ENCODE measurements at regions not wholly inside any gene's neighbourhood (a gene's known extent, or its start where the extent isn't known, plus 50 kb on each side); places are given as distances from the start of the nearest gene placed in this dataset.
"Not testable (repeated sequence)": the region's sequence is repeated elsewhere in the genome, so short reads cannot be mapped to it uniquely, and the experiment has no call there.

GRCh38 chr16:80123189-80123588 is 417.6 kb upstream of the DYNLRB2 start:
- no peak for DNase-seq (ENCODE audit: low spot score)

DNA sequence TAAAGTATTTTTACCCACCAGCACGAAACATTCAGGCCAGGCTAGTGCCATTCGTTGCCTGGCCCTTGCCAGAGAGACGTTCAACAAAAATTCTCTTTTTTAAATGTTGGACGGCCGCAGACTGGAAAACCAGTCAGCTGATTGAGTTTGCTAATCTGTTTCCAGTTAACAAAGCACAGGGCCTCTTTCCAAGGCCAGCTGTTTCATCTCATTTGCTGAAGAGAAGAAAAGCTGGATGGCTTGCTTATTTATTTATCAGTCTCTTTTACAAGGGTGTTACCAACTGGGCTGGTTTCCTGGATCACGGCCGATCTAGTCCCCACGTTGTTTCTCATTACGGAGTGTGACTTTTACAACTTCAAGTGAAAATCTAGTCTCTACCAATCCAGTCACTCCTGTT is 418.7 kb upstream of the DYNLRB2 start:
- no peak for DNase-seq (ENCODE audit: low spot score)

DNA sequence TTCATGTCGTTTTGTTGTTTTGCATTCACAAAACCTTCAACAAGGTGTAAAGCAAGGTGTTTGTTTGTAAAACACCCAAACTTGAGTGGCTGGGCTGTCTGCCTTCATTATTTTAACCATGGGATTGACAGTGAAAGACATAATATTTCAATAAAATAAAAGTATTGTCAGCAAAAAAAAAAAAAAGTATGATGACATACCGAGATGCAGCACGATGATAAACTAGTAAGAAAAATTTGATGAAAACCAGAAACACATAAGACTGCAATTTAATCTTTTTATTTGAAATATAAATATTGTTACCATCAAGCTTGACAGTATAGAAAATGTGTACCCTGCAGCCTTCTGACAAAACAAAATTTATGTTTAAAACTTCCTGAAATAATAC is 419.3 kb upstream of the DYNLRB2 start:
- DNase-seq (ENCODE audit: low spot score) = no peak

- no peak for DNase-seq (ENCODE audit: low spot score)
Observed at GRCh38 chr16:80120899-80121521, 419.8 kb upstream of the DYNLRB2 start.

DNA sequence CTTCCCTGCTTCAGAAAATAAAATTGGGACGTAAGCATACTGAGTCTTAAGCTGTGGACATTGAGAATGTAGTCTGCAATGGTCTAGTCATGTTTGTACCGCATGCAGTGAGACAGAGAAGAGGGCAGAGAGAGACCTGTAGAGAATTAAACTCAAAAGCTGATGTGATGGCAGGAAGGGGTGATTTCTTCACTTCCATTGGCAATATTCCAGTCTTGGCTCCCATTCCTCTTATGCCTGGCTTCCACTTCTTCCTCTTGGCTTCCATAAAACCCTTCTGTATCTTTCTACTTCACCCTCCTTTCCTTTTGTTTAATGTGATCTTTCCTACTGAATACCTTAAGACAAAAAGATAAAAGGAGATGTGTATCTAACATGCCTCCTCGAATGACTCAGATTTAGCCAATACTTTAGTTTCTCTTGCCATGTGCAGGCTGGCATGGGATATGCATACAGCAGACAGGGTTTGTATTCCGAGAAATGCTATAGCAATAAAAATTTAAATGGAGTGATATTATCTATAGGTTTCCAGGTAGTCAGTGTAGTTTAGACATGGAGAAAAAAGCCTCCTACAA is 423.1 kb upstream of the DYNLRB2 start:
- no peak for DNase-seq (ENCODE audit: low spot score)

- no peak for DNase-seq (ENCODE audit: low spot score)
Observed at GRCh38 chr16:80116711-80117110, 424.1 kb upstream of the DYNLRB2 start.

GRCh38 chr16:80114699-80115098 is 426.1 kb upstream of the DYNLRB2 start:
- no peak for DNase-seq (ENCODE audit: low spot score)

DNA sequence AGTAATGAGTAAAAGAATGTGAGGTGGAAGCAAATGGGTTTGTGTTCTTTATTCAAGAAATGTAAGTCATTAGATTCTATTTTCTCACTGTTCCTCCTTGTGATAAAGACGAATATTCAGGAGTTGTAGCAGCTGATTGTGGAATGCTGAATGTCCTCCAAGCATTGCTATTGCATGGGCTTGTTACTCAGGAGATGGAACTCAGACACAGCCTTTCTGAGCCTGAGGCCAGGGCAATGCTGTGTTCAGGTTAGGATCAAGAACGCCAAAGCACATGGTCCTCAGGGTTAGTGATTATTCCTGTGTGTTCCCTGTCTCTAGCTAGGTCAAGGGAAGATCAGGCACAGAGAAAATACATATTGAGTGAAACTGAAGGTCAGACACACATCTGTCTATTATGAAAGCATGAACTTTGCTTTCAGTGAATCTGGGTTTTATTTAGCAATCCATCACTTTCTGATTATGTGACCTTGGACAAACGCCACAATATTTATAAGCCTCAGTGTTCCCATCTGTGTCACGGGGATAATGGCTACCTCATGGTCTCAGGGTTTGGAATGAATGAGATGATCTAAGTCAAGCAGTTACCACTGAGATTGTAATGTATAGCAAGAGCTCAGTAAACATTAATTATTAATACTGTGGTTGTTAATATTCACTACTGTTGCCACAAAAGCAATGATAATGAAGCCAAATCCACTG is 426.8 kb upstream of the DYNLRB2 start:
- DNase-seq (ENCODE audit: low spot score) = no peak

DNA sequence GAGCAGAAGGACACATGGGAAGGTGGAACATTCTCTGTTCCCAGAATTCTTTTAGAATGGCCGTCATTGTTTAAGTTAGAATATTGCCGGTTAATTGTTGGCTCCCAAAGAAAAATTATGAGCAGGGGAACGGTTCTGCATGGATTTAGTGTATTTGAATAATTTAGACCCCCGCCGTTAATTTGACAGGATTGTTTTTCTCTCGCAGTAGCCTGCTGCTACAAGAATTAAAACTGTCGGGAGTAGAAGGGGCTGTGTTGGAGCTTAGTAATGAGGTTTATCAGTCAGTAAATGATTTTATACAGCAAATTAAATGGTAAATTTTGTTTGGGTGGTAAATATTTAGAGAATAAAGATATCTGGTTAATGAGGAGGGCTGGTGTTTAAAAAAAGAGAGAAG is 431.2 kb upstream of the DYNLRB2 start:
- DNase-seq (ENCODE audit: low spot score) = no peak

DNA sequence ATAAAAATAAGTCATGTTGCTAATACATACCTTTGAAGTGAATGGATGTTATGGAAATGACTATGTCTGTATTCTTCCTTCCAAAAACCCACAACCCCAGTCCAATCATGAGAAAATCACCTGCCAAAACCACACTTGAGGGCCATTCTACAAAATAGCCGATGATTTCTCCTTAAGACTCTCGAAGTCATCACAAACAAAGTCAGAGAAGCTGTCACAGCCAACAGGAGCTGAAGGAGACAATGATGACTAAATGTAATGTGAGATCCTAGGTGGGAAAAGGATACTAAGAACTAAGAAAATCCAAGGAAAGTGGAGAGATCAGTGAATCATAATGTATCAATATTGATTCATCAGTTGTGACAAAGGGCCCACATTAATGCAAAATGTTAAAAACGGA is 432.9 kb upstream of the DYNLRB2 start:
- DNase-seq (ENCODE audit: low spot score) = no peak

- no peak for DNase-seq (ENCODE audit: low spot score)
Observed at GRCh38 chr16:80105751-80106150, 435.0 kb upstream of the DYNLRB2 start.

DNA sequence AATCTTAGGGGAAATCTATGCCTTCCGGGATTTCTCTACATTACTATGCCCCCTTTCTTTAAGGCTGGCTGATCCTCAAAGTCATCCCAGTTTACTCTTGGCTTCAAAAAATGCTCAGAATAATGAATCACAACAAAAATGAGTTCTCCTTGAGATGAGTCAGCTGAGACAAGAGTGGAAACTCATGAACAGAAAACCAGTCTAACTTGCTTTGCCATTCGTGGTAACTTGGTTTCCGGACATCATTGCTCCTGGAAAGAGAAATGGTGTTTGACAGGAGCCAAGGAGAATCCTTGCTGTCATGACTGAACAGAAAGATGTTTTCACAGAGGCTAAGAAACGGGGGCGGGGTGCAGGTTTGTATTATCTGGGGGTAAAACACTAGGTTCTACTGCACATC is 435.6 kb upstream of the DYNLRB2 start:
- no peak for DNase-seq (ENCODE audit: low spot score)

DNA sequence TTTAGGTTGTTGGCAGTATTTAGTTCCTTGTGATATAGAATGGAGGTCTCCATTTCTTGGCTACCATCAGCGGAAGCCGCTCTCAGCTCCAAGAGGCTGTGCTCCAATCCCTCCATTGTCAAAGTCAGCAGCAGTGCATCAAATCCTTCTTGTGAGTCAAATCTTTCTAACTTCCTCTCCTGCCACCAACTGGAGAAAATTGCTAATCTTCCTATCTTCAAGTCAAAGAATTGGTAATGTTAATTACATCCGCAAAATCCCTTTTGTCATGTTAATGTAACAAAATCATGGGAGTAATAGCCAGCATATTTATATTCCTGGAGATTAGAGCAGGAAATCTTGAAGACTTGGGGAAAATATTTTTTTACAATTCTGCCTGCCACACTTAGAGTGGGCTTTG is 436.4 kb upstream of the DYNLRB2 start:
- DNase-seq (ENCODE audit: low spot score) = no peak

DNA sequence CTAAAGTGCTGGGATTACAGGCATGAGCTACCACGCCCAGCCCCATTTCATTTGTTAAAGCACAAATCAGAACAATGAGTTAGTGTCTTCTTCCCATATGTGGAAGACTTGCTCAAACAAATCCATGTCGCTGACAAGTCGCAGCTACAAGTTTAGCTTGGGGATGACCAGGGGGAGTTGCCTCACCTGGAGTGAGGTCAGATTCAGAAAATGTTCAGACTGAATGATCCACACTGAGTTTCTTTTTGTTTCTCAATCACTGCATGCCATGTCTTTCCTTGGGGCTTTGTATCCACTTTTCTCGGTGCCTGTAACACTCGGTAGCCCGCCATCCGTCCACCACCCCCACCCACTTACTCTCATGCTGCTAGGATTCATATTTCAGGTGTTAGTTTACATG is 437.3 kb upstream of the DYNLRB2 start:
- no peak for DNase-seq (ENCODE audit: low spot score)

DNA sequence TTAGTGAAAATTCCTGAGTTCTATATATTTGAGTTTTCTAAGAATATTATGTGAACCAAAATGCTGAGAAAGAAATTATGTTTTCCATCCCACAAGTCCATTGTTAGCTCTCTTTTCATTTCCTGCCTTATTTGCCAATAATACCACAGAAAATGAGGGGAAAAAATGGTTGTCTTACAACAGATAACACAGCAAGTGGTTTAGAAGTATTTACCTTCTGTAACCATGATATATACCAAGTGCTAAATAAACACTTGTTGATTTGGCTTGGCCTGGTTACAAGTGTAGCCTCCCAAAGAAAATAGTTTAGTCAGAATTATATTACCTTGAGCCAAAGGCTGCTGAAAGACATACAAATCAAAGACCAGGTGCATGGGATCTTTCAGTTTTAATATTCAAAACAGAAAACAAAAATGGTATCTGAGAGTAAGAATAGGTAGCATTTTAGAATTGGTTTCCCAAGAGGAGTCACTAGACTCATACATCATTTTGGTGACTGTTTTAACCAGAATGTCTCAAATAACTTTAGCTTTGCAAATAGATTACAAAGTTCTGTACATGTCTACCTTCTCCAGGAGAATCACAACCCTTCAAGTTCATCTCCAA is 439.8 kb upstream of the DYNLRB2 start:
- DNase-seq (ENCODE audit: low spot score) = no peak

- DNase-seq (ENCODE audit: low spot score) = no peak
Observed at GRCh38 chr16:80100186-80100585, 440.6 kb upstream of the DYNLRB2 start.

- no peak for DNase-seq (ENCODE audit: low spot score)
Observed at GRCh38 chr16:80097098-80097497, 443.7 kb upstream of the DYNLRB2 start.

GRCh38 chr16:80092681-80093080 is 448.1 kb upstream of the DYNLRB2 start:
- DNase-seq (ENCODE audit: low spot score) = no peak

- DNase-seq (ENCODE audit: low spot score) = not testable (repeated sequence)
Observed at GRCh38 chr16:80091453-80091852, 449.3 kb upstream of the DYNLRB2 start.

DNA sequence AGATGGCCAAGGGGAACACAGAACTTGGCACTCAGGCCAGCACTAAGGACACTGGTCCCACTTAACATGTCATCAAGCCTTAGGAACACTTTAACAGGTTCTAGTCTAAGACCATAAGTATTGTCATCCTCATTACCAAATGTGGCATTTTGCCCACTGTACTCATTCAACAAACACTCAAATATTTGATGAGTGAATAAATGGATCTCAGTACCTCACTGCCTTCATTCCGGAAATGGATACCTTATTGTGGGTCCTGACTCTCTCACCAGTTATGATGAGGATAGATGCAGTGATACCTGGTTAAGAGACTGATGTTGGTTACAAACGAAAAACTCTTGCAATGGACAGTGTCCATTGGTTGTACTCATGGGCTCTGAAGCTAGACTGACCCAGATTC is 455.2 kb upstream of the DYNLRB2 start:
- DNase-seq (ENCODE audit: low spot score) = no peak

DNA sequence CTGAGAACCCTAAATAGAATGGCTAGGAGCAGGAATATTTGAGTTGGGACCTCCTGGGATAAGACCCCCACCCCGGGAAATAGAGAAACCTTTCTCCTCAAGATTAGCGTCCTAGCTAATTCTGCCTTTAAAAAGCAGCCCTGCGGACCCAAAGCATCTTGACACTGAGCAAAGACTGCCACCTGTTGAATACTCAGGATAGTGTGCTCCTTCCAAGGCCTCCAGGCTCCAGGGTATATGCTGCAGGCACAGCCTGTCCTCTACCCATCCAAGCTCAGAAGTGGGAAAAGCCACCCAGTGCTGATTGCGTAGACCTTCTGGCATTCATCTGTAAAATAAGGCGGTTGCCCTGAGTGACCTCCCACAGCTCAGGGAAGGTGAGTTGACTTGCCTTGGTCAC is 456.2 kb upstream of the DYNLRB2 start:
- DNase-seq (ENCODE audit: low spot score) = no peak

DNA sequence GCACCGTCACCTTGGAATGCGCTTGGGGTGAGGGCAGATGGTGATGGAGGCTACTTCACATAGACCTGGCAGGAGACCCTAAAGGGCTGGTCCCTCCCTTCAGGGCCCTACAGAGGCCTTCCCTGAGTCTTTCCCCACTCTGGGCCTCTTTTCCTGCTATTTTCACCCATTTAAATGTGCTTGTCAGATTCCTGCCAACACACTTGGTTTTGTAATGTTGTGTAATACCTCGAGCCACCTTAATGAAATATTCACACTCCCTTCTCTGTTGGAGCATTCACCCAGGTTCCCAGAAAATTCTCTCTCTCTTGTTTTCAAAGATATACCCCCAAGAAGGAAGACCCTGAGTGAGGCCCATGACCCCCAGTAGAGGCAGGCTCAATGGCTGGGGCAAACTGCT is 456.6 kb upstream of the DYNLRB2 start:
- no peak for DNase-seq (ENCODE audit: low spot score)

- DNase-seq (ENCODE audit: low spot score) = no peak
Observed at GRCh38 chr16:80082906-80083305, 457.9 kb upstream of the DYNLRB2 start.

Data from hematopoietic multipotent progenitor cell treated with erythropoietin and hydrocortisone succinate and interleukin-3 and kit ligand, for 15 days (in vitro differentiated cells).